ENCODE measurements at regions not wholly inside any gene's neighbourhood (a gene's known extent, or its start where the extent isn't known, plus 50 kb on each side); places are given as distances from the start of the nearest gene placed in this dataset.
"Not testable (repeated sequence)": the region's sequence is repeated elsewhere in the genome, so short reads cannot be mapped to it uniquely, and the experiment has no call there.

DNA sequence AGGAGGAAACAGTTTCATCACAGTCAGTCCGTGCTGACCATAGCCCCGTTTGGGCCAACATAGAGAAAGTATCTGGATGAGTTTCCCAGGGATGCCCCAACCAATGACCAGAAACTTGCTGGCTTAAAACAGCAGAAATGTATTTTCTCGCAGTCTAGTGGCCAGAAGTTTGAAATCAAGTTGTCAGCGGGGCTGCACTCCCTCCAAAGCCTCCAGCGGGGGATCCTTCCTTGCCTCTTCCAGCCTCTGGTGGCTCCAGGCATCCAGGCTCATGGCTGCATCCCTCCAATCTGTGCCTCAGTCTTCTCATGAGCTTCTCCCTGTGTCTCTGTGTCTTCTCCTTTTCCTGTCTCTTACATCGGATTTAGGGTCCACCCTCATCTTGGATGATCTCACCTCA lies 89.6 kb upstream of the CTBP2 start:
- no peak overlapping the region for H3K27ac ChIP-seq (ENCODE audit: low read depth, low read length)

DNA sequence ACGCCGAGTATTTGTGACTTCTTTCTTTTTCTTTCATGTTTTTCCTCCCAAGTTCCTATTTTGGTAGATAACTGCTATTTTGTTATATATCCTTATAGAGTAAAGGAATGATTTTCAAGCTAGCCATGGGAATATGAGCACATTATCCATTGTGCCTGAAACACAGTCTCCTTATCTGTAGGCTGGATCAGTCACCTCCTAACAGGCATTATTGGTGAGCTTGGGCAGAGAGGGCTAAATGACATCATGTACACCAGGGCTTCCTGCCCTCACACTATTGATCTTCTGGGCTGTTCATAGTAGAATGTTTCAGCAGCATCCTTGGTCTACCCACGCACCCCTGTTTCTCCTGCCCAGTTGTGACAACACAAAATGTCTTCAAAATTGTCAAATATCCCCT lies 88.1 kb upstream of the CTBP2 start:
- Histone ChIP-seq H3K9ac (ENCODE audit: low read length) (no peak overlapping the region), H3K4me3 (ENCODE audit: low read depth, low read length) (no peak overlapping the region), H3K27ac (ENCODE audit: low read depth, low read length) (no peak overlapping the region), H3K9me3 (ENCODE audit: control insufficient read depth, insufficient read depth, low read depth, low read length) (no peaks in the 10 kb centered on the region; the same call in 1 of the 2 replicates), H3K27me3 (ENCODE audit: control insufficient read depth, insufficient read depth, low read length) (0 out of 2 replicates have a peak, but pooled peaks cover 3% of the 10 kb centered on the region), H3K4me1 (ENCODE audit: control insufficient read depth, insufficient read depth, low read length) (no peaks in the 10 kb centered on the region), H3K36me3 (ENCODE audit: control insufficient read depth, insufficient read depth, low read length) (no peaks in the 10 kb centered on the region)

More for the DNA sequence above, 89.6 kb upstream of the CTBP2 start:
- no peaks in the 10 kb centered on the region; the same call in 1 of the 2 replicates for H3K9me3 ChIP-seq (ENCODE audit: control insufficient read depth, insufficient read depth, low read depth, low read length)
- H3K9ac ChIP-seq (ENCODE audit: low read length), result no peak overlapping the region
- H3K36me3 ChIP-seq (ENCODE audit: control insufficient read depth, insufficient read depth, low read length), result no peaks in the 10 kb centered on the region
- no peaks in the 10 kb centered on the region for H3K4me1 ChIP-seq (ENCODE audit: control insufficient read depth, insufficient read depth, low read length)
- H3K4me3 ChIP-seq (ENCODE audit: low read depth, low read length), result no peak overlapping the region
- H3K27me3 ChIP-seq (ENCODE audit: control insufficient read depth, insufficient read depth, low read length), result 0 out of 2 replicates have a peak, but pooled peaks cover 3% of the 10 kb centered on the region

DNA sequence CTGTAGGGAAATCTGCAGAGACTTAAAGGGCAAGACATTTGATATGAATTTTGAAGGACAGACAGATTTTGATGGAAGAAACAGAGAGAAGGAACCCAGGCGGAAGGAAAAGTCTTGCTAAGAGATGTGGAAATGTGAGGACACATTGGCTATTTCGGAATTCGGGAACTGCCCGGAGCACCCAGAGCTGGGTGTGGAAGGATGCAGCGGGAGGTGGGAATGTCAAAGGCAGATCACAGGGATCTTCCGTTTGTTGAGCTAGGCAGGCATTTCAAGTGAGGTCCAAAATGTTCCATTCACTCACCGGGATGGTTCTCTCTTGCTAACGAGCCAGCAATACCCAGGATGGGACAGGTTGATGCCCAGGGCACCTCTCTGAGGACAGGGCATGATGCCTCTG lies 87.2 kb upstream of the CTBP2 start:
- Histone ChIP-seq H3K27me3 (ENCODE audit: control insufficient read depth, insufficient read depth, low read length) (0 out of 2 replicates have a peak, but pooled peaks cover 3% of the 10 kb centered on the region), H3K9me3 (ENCODE audit: control insufficient read depth, insufficient read depth, low read depth, low read length) (no peaks in the 10 kb centered on the region; the same call in 1 of the 2 replicates), H3K27ac (ENCODE audit: low read depth, low read length) (no peak overlapping the region), H3K9ac (ENCODE audit: low read length) (no peak overlapping the region), H3K4me1 (ENCODE audit: control insufficient read depth, insufficient read depth, low read length) (no peaks in the 10 kb centered on the region), H3K4me3 (ENCODE audit: low read depth, low read length) (no peak overlapping the region), H3K36me3 (ENCODE audit: control insufficient read depth, insufficient read depth, low read length) (no peaks in the 10 kb centered on the region)

DNA sequence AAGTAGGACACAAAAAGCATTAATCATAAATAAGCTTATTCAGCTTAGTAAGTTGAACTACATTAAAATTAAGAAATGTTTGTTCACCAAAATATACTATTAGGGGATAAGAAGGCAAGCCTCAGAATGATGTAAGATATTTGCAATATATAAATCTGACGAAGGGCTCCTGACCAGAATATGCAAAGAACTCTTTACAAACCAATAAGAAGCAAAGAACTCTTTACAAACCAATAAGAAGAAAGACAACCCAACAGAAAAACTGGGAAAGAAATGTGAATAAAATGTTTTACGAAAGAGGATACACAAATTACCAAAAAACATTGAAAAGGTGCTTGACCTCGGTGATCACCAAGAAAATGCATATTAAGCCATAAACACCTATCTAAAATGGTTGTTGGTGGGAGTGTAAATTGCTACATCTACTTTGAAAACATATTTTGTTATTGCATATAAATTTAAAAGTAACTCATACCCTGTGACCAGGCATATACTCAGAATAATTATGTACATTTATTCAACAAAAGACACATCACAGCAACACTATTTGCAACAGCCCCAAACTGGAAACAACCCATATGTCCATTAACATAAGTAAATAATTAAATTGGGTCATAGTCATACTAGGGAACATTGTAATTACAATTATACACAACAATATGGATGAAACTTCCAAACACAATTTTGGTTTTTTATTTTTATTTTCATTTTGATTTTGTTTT lies 83.3 kb upstream of the CTBP2 start:
- Histone ChIP-seq H3K9ac (ENCODE audit: low read length) (no peak overlapping the region), H3K27me3 (ENCODE audit: control insufficient read depth, insufficient read depth, low read length) (0 out of 2 replicates have a peak, but pooled peaks cover 3% of the 10 kb centered on the region), H3K36me3 (ENCODE audit: control insufficient read depth, insufficient read depth, low read length) (no peaks in the 10 kb centered on the region)

DNA sequence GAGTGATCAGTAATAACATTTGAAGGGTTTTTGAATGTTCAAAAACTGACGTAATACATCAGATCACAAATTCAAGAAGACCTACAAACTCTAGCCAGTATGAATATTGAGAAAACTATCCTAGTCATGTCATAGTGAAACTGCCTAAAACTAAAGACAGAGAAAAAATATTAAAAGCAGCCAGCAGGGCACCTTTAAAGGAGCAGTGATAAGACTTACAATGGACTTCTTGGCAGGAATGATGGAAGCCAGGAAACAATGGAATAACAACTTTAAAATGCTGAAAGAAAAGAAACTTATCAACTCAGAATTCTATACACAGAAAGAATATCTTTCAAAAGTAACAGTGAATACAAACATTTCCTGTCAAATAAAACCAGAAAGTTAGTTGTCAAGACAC lies 78.3 kb upstream of the CTBP2 start:
- no peaks in the 10 kb centered on the region for H3K36me3 ChIP-seq (ENCODE audit: control insufficient read depth, insufficient read depth, low read length)
- peaks cover 30% of the 10 kb centered on the region for H3K9me3 ChIP-seq (ENCODE audit: control insufficient read depth, insufficient read depth, low read depth, low read length)
- no peak overlapping the region for H3K9ac ChIP-seq (ENCODE audit: low read length)
- no peak overlapping the region for H3K27ac ChIP-seq (ENCODE audit: low read depth, low read length)
- H3K4me1 ChIP-seq (ENCODE audit: control insufficient read depth, insufficient read depth, low read length), result no peaks in the 10 kb centered on the region; the same call in 1 of the 2 replicates
- H3K27me3 ChIP-seq (ENCODE audit: control insufficient read depth, insufficient read depth, low read length), result no peaks in the 10 kb centered on the region
- H3K4me3 ChIP-seq (ENCODE audit: low read depth, low read length), result no peak overlapping the region

More for the DNA sequence above, 83.3 kb upstream of the CTBP2 start:
- H3K4me3 ChIP-seq (ENCODE audit: low read depth, low read length), result no peak overlapping the region
- no peaks in the 10 kb centered on the region for H3K4me1 ChIP-seq (ENCODE audit: control insufficient read depth, insufficient read depth, low read length)
- H3K9me3 ChIP-seq (ENCODE audit: control insufficient read depth, insufficient read depth, low read depth, low read length), result peaks cover 12% of the 10 kb centered on the region
- H3K27ac ChIP-seq (ENCODE audit: low read depth, low read length), result no peak overlapping the region

DNA sequence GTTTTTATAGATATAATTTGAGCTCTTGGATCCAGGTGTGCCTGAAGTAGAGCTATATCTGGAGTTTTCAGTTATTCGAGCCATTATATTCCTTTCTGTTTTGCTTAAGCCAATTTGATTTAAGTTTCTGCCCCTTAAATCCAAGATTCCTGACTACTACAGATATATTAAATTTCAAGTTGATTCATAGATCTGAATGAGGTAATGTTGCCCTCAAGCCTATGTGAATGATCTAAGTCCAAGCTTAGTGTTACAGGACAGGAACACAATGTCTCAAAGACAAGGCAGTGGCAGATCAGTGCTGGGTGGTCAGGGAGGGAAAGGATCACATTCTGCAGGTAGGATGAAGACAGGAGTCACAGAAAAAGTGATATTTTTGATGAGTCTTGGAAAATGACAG lies 75.7 kb upstream of the CTBP2 start:
- no peaks in the 10 kb centered on the region for H3K36me3 ChIP-seq (ENCODE audit: control insufficient read depth, insufficient read depth, low read length)
- H3K27ac ChIP-seq (ENCODE audit: low read depth, low read length), result no peak overlapping the region
- peaks cover 24% of the 10 kb centered on the region; the same call in 1 of the 2 replicates for H3K4me1 ChIP-seq (ENCODE audit: control insufficient read depth, insufficient read depth, low read length)
- H3K9ac ChIP-seq (ENCODE audit: low read length), result no peak overlapping the region
- no peaks in the 10 kb centered on the region for H3K27me3 ChIP-seq (ENCODE audit: control insufficient read depth, insufficient read depth, low read length)
- no peak overlapping the region for H3K4me3 ChIP-seq (ENCODE audit: low read depth, low read length)
- H3K9me3 ChIP-seq (ENCODE audit: control insufficient read depth, insufficient read depth, low read depth, low read length), result peaks cover 30% of the 10 kb centered on the region

DNA sequence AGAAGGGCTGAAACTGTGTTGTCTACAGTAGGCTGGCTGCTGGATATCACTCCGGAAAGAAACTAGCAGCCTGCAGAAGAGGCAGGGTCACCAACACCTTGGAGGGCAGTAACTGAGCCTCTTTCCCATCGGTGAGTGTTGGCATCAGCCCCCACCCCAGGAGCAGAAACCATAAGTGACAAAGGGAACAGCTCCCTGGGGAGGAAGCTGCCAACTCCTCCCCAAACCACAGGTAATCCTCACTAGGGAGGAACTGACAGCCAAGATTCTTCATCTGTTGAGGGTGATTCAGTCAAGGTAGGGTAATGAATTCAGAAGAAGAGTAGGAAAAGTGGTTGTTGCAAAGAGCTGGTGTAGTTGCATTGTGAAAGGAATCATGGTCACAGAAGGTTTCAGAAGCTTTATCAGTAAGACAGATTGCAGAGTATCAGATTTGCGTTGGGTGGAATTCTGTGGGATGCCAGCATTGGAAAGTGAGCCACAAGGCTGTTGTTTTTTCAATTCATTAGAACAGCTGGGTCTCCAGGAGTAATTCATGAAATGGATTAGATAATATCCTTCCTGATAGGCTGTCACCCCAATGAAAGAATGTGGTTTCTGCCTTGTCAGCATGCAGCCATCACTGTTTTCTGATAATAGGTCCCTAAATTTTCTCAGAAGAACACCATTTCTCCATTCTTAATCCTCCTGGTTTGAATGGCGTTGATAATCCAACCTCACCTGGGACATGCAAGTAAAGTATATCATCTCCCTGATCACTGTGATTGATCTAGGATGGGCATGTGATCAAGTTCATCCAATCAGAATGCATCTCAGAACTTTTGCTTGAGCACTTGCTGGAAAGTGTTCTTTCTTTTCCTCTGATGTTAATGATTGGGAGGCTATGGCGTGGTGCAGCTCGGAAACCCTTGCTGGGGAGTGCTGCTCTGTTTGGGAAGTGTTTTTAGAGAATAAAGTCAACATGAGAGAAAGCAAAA lies 75.0 kb upstream of the CTBP2 start:
- H3K9me3 ChIP-seq (ENCODE audit: control insufficient read depth, insufficient read depth, low read depth, low read length), result peaks cover 30% of the 10 kb centered on the region
- no peaks in the 10 kb centered on the region for H3K27me3 ChIP-seq (ENCODE audit: control insufficient read depth, insufficient read depth, low read length)

DNA sequence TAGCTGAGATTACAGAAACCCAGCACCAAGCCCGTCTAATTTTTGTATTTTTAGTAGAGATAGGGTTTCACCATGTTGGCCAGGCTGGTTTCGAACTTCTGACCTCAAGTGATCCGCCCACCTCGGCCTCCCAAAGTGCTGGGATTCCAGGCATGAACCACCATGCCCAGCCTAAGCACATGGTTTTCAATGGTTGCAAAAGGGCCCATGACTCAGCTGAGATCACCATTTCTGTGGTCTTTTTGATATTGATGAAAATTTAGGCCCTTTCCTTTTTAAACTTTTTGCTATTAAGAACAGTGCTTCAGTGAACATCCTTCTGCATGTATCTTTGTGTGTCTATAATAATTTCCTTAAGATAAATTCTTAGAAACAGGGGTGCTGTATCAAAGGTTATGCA lies 74.2 kb upstream of the CTBP2 start:
- H3K4me3 ChIP-seq (ENCODE audit: low read depth, low read length); H3K27ac ChIP-seq (ENCODE audit: low read depth, low read length); H3K36me3 ChIP-seq (ENCODE audit: control insufficient read depth, insufficient read depth, low read length); H3K9ac ChIP-seq (ENCODE audit: low read length); H3K27me3 ChIP-seq (ENCODE audit: control insufficient read depth, insufficient read depth, low read length): not testable (repeated sequence)
- peaks cover 26% of the 10 kb centered on the region for H3K9me3 ChIP-seq (ENCODE audit: control insufficient read depth, insufficient read depth, low read depth, low read length)
- H3K4me1 ChIP-seq (ENCODE audit: control insufficient read depth, insufficient read depth, low read length), result peaks cover 28% of the 10 kb centered on the region; the same call in 1 of the 2 replicates

More for the DNA sequence above, 75.0 kb upstream of the CTBP2 start:
- H3K4me3 ChIP-seq (ENCODE audit: low read depth, low read length), result no peak overlapping the region
- no peak overlapping the region for H3K9ac ChIP-seq (ENCODE audit: low read length)
- H3K4me1 ChIP-seq (ENCODE audit: control insufficient read depth, insufficient read depth, low read length), result peaks cover 28% of the 10 kb centered on the region; the same call in 1 of the 2 replicates
- no peak overlapping the region for H3K27ac ChIP-seq (ENCODE audit: low read depth, low read length)
- no peaks in the 10 kb centered on the region for H3K36me3 ChIP-seq (ENCODE audit: control insufficient read depth, insufficient read depth, low read length)

DNA sequence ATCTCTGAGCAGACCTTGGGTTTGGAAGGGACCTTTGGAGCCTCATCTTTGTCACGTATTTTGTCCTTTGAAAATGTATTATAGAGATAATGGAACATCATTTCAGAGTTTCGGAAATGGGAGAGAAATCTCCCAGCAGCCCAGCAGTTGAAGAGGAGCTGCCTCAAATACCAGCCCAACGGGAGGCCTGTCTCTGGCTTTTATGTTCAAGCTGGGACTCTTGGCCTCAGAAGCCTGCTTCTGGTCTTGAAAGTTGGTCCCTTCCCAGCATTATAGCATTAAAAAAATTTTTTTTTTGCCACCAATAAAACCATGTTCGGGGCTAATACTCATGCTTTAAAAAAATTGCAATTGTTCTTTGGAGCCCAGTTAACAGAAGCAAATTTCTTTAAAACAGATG lies 73.4 kb upstream of the CTBP2 start:
- Histone ChIP-seq H3K9ac (ENCODE audit: low read length) (no peak overlapping the region), H3K4me1 (ENCODE audit: control insufficient read depth, insufficient read depth, low read length) (peaks cover 33% of the 10 kb centered on the region), H3K4me3 (ENCODE audit: low read depth, low read length) (no peak overlapping the region), H3K36me3 (ENCODE audit: control insufficient read depth, insufficient read depth, low read length) (no peaks in the 10 kb centered on the region), H3K27ac (ENCODE audit: low read depth, low read length) (no peak overlapping the region), H3K27me3 (ENCODE audit: control insufficient read depth, insufficient read depth, low read length) (no peaks in the 10 kb centered on the region), H3K9me3 (ENCODE audit: control insufficient read depth, insufficient read depth, low read depth, low read length) (peaks cover 18% of the 10 kb centered on the region)

DNA sequence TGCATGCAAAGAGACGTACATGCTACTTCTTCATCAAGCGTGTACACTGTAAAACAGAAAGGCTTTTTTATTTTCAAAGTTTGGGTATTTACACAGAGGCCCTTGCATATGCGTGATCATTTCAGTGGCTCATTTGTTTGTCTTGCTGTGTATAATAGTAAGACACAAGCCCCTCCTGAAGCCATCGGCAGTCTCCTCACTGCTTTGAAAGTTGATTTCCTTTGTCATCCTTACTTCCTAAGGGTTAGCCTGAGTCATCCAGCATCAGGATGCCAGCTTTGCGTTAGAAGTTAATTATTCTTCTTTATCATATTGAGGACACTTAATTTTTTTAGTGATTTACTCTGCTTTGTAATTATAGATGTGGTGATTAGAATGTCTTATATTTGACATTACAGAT lies 72.5 kb upstream of the CTBP2 start:
- Histone ChIP-seq H3K9ac (ENCODE audit: low read length) (no peak overlapping the region), H3K9me3 (ENCODE audit: control insufficient read depth, insufficient read depth, low read depth, low read length) (peaks cover 12% of the 10 kb centered on the region; the same call in 1 of the 2 replicates), H3K27ac (ENCODE audit: low read depth, low read length) (no peak overlapping the region), H3K27me3 (ENCODE audit: control insufficient read depth, insufficient read depth, low read length) (no peaks in the 10 kb centered on the region), H3K36me3 (ENCODE audit: control insufficient read depth, insufficient read depth, low read length) (no peaks in the 10 kb centered on the region), H3K4me1 (ENCODE audit: control insufficient read depth, insufficient read depth, low read length) (peaks cover 33% of the 10 kb centered on the region), H3K4me3 (ENCODE audit: low read depth, low read length) (no peak overlapping the region)

All from HUES6 (cell line).